ENCODE measurements at regions not wholly inside any gene's neighbourhood (a gene's known extent, or its start where the extent isn't known, plus 50 kb on each side); places are given as distances from the start of the nearest gene placed in this dataset.
"Not testable (repeated sequence)": the region's sequence is repeated elsewhere in the genome, so short reads cannot be mapped to it uniquely, and the experiment has no call there.

GRCh38 chr18:10149768-10150556 is 236.1 kb downstream of the VAPA start:
- Histone ChIP-seq H3K9ac (no peak overlapping the region), H3K79me2 (ENCODE audit: insufficient read depth) (no peaks in the 10 kb centered on the region), H2AFZ (no peak overlapping the region), H3K4me1 (ENCODE audit: insufficient read depth) (no peaks in the 10 kb centered on the region), H3K9me2 (ENCODE audit: insufficient read depth) (no peaks in the 10 kb centered on the region), H3F3A (ENCODE audit: insufficient read depth) (no peaks in the 10 kb centered on the region), H3K4me2 (ENCODE audit: unreplicated experiment) (no peak overlapping the region), H3K9me3 (ENCODE audit: low read depth) (no peaks in the 10 kb centered on the region), H4K20me1 (ENCODE audit: insufficient read depth) (no peaks in the 10 kb centered on the region), H3K36me3 (ENCODE audit: low read depth) (no peaks in the 10 kb centered on the region), H3K27me3 (replicated peaks; ENCODE audit: insufficient read depth) (no peaks in the 10 kb centered on the region), H3K27ac (no peak overlapping the region), H3K4me3 (no peak overlapping the region)
- TF ChIP-seq EZH2phosphoT487 (IDR thresholded peaks at IDR 0.05; ENCODE audit: insufficient read depth, low read depth) (no peak), EZH2 (IDR thresholded peaks at IDR 0.05; ENCODE audit: insufficient read depth, poor library complexity, severe bottlenecking) (no peak)
- no peak for DNase-seq
- WGBS, 2 experiments (ENCODE audit: low coverage in 1 of 2, low lambda C conversion rate in 2 of 2, missing lambda C conversion rate in 2 of 2) = 82 to 83% methylated on average over 9 of the region's 9 CpGs
- in situ Hi-C loops (cut with MboI) = no loop called here

DNA sequence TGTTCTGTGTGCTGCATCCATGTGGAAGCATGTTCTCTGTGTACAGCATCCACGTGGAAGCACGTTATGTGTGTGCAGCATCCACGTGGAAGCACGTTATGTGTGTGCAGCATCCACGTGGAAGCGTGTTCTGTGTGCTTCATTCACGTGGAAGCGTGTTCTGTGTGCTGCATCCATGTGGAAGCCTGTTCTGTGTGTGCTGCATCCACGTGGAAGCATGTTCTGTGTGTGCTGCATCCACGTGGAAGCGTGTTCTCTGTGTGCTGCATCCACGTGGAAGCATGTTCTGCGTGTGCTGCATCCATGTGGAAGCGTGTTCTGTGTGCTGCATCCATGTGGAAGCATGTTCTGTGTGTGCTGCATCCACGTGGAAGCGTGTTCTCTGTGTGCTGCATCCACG is 236.8 kb downstream of the VAPA start:
- H4K20me1 ChIP-seq (ENCODE audit: insufficient read depth); H3K9ac ChIP-seq; H3K36me3 ChIP-seq (ENCODE audit: low read depth); H3F3A ChIP-seq (ENCODE audit: insufficient read depth); DNase-seq; in situ Hi-C loops (cut with MboI); H3K4me3 ChIP-seq; H3K4me2 ChIP-seq (ENCODE audit: unreplicated experiment); H3K9me3 ChIP-seq (ENCODE audit: low read depth); H3K9me2 ChIP-seq (ENCODE audit: insufficient read depth); H2AFZ ChIP-seq; H3K27ac ChIP-seq; H3K79me2 ChIP-seq (ENCODE audit: insufficient read depth); H3K27me3 ChIP-seq (replicated peaks; ENCODE audit: insufficient read depth); H3K4me1 ChIP-seq (ENCODE audit: insufficient read depth): not testable (repeated sequence)
- WGBS, 2 experiments (ENCODE audit: low coverage in 1 of 2, low lambda C conversion rate in 2 of 2, missing lambda C conversion rate in 2 of 2) = 52% methylated on average over 12 to 17 of the region's 17 CpGs

- TF ChIP-seq EZH2phosphoT487 (IDR thresholded peaks at IDR 0.05; ENCODE audit: insufficient read depth, low read depth) (no peak), EZH2 (IDR thresholded peaks at IDR 0.05; ENCODE audit: insufficient read depth, poor library complexity, severe bottlenecking) (no peak)
- Histone ChIP-seq H3K27me3 (replicated peaks; ENCODE audit: insufficient read depth) (no peaks in the 10 kb centered on the region), H3K4me2 (ENCODE audit: unreplicated experiment) (no peak overlapping the region), H3K27ac (no peak overlapping the region), H3K4me1 (ENCODE audit: insufficient read depth) (no peaks in the 10 kb centered on the region), H3K79me2 (ENCODE audit: insufficient read depth) (no peaks in the 10 kb centered on the region), H3K9me3 (ENCODE audit: low read depth) (no peaks in the 10 kb centered on the region), H3K9ac (no peak overlapping the region), H2AFZ (no peak overlapping the region), H4K20me1 (ENCODE audit: insufficient read depth) (no peaks in the 10 kb centered on the region), H3K4me3 (no peak overlapping the region), H3K9me2 (ENCODE audit: insufficient read depth) (no peaks in the 10 kb centered on the region), H3F3A (ENCODE audit: insufficient read depth) (no peaks in the 10 kb centered on the region), H3K36me3 (ENCODE audit: low read depth) (no peaks in the 10 kb centered on the region)
- WGBS, 2 experiments (ENCODE audit: low coverage in 1 of 2, low lambda C conversion rate in 2 of 2, missing lambda C conversion rate in 2 of 2) = 74 to 78% methylated on average over 7 of the region's 7 CpGs
- in situ Hi-C loops (cut with MboI) = no loop called here
- no peak for DNase-seq
These were observed 238.7 kb downstream of the VAPA start for GRCh38 chr18:10152475-10152874.

DNA sequence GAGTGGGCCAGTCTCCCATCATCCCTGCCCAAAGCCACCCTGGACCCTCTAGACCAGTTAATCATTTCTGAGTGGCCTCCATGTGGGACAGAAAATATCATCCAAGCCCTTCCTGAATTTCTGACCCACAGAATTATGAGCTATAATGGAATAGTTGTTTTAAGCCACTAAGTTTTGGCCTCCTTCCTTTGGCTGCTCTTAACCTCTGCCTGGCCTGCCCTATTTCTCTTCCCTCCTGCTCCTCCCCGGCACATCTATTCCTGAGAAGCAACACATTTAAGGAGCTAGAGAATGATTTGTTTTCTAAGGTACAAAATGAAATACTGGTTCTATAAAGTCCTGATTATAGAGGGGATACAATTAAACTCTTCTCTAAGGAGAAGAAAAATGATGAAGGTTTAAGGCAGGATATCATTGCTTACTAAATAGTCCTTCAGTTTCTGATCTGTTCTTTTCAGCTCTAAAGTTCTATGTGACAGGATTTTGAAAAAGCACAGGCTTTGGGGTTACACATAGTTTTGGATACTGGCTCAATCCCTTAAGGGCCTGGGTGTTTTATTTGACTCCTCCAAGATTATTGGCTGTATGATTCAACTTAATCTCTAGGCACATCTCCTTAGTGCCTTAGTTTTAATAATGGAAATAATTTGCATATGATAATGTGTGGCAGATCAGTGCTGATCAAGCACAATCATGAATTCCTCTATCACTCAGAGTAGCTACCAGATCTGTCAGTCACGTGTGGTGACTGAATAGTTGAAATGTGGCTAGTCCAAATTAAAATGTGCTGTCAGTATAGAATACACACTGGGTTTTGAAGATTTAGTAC is 240.3 kb downstream of the VAPA start:
- Histone ChIP-seq H3K4me2 (ENCODE audit: unreplicated experiment) (no peak overlapping the region), H3K4me3 (no peak overlapping the region), H3F3A (ENCODE audit: insufficient read depth) (no peaks in the 10 kb centered on the region), H4K20me1 (ENCODE audit: insufficient read depth) (no peaks in the 10 kb centered on the region), H3K27me3 (replicated peaks; ENCODE audit: insufficient read depth) (no peaks in the 10 kb centered on the region), H3K9me3 (ENCODE audit: low read depth) (no peaks in the 10 kb centered on the region), H3K79me2 (ENCODE audit: insufficient read depth) (no peaks in the 10 kb centered on the region), H3K9ac (no peak overlapping the region), H2AFZ (no peak overlapping the region), H3K36me3 (ENCODE audit: low read depth) (no peaks in the 10 kb centered on the region), H3K27ac (no peak overlapping the region), H3K9me2 (ENCODE audit: insufficient read depth) (no peaks in the 10 kb centered on the region), H3K4me1 (ENCODE audit: insufficient read depth) (no peaks in the 10 kb centered on the region)
- no peak for TF ChIP-seq EZH2phosphoT487 (IDR thresholded peaks at IDR 0.05; ENCODE audit: insufficient read depth, low read depth)
- TF ChIP-seq EZH2 (IDR thresholded peaks at IDR 0.05; ENCODE audit: insufficient read depth, poor library complexity, severe bottlenecking) = no peak
- WGBS, 2 experiments (ENCODE audit: low coverage in 1 of 2, low lambda C conversion rate in 2 of 2, missing lambda C conversion rate in 2 of 2) = 52 to 62% methylated on average over 2 of the region's 2 CpGs
- DNase-seq = no peak
- in situ Hi-C loops (cut with MboI) = no loop called here

All from GM23248 (cell line).